ENCODE measurements at regions not wholly inside any gene's neighbourhood (a gene's known extent, or its start where the extent isn't known, plus 50 kb on each side); places are given as distances from the start of the nearest gene placed in this dataset.

DNA sequence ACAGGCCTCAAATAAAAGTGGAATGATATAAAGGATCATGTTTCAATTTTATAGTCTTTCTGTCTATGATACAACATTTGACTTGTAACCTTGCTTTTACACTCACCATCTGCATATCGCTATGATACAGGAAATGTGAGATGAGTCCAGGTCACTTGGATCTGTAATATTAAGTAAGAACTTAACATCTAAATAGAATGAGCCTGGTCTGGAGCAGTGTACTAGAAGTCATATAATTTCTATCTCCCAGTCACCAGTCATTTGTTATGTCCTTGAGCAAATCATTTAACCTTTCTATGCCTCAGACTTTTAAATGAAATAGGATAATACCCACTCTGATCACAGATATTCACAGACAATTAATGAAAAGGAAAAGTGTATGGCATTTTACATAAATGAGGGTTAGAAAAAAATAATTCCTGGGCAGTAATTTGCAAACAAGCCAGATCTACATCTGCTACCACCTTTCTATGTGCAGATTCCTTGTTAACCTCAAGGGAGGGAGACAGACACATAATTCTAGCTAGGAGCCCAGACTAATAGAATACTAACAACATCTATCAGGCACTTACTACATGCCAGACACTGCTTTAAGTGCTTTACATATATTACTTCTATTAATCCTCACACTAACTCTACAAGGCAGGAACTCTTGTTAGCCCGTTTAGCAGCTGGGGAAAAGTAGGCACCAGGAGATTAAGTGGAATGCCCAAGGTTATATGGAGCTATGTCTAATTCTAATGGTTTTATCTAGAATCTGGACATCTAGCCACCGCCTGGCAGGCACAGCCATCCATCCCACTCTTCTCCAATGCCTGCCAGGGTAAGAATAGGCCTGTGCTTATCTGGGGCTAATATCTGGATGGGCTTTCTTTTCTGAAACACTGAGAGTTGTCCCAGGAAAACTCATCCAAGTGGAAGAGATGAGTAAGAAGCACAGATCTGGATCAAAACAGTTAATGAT is 313.6 kb upstream of the CDH20 start:
- intact Hi-C loops (cut with micrococcal nuclease), result no loop called here
- Mint-ChIP-seq H3K27ac (no peak overlapping the region), H3K4me3 (no peak overlapping the region), H3K36me3 (peaks cover 14% of the 10 kb centered on the region), H3K9me3 (peaks cover 15 to 19% of the 10 kb centered on the region in 2 donors), H3K4me1 (no peaks in the 10 kb centered on the region), H3K27me3 (ENCODE audit: low read depth in 2 of 2) (no peaks in the 10 kb centered on the region)
- no peak for TF ChIP-seq CTCF (IDR thresholded peaks at IDR 0.05)
- Histone ChIP-seq H3K36me3 (ENCODE audit: control insufficient read depth, insufficient read depth, low read length) (no peaks in the 10 kb centered on the region), H3K27ac (ENCODE audit: low read length) (no peak overlapping the region), H3K4me1 (ENCODE audit: control insufficient read depth, insufficient read depth, low read length) (no peaks in the 10 kb centered on the region), H3K9me3 (ENCODE audit: control insufficient read depth, insufficient read depth, low read length) (peaks cover 3% of the 10 kb centered on the region), H3K27me3 (ENCODE audit: control insufficient read depth, insufficient read depth, low read length) (no peaks in the 10 kb centered on the region), H3K4me3 (ENCODE audit: low read length) (no peak overlapping the region)
- WGBS (ENCODE audit: insufficient coverage), result 100% methylated on average over 1 of the region's 3 CpGs
- no peak for ATAC-seq
- no peak for DNase-seq

GRCh38 chr18:61025596-61025995 is 307.6 kb upstream of the CDH20 start:
- Mint-ChIP-seq H3K4me3 (no peak overlapping the region), H3K27ac (no peak overlapping the region), H3K36me3 (peaks cover 3% of the 10 kb centered on the region), H3K9me3 (peaks cover 7 to 17% of the 10 kb centered on the region in 2 donors), H3K4me1 (no peaks in the 10 kb centered on the region), H3K27me3 (ENCODE audit: low read depth in 2 of 2) (no peaks in the 10 kb centered on the region)
- no peak for TF ChIP-seq CTCF (IDR thresholded peaks at IDR 0.05)
- Histone ChIP-seq H3K4me3 (ENCODE audit: low read length) (no peak overlapping the region), H3K27me3 (ENCODE audit: control insufficient read depth, insufficient read depth, low read length) (no peaks in the 10 kb centered on the region), H3K9me3 (ENCODE audit: control insufficient read depth, insufficient read depth, low read length) (no peaks in the 10 kb centered on the region), H3K36me3 (ENCODE audit: control insufficient read depth, insufficient read depth, low read length) (no peaks in the 10 kb centered on the region), H3K27ac (ENCODE audit: low read length) (no peak overlapping the region), H3K4me1 (ENCODE audit: control insufficient read depth, insufficient read depth, low read length) (no peaks in the 10 kb centered on the region)
- ATAC-seq, result no peak
- 100% methylated on average over 1 of the region's 1 CpG for WGBS (ENCODE audit: insufficient coverage)
- no peak for DNase-seq
- intact Hi-C loops (cut with micrococcal nuclease), result no loop called here

DNA sequence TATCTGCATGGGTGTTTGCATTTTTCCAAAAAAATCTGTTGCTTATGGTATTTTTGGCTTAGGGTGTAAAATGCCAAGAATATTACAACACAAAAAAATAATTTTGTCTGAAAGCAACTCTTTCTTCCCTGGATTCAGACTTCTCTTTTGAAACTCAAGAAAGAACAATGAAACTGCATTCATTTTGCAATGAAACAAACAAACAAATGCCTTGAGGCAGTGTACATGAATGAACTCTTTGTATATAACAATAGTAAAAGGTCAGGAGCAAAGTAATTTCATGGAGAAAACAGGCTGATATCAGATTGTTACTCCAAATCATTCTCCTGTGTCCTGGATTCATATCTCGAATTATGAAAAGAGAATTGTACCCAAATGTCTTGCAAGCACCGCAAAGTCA is 301.6 kb upstream of the CDH20 start:
- no peaks in the 10 kb centered on the region for H3K36me3 ChIP-seq (ENCODE audit: control insufficient read depth, insufficient read depth, low read length)
- no peaks in the 10 kb centered on the region for H3K4me1 ChIP-seq (ENCODE audit: control insufficient read depth, insufficient read depth, low read length)
- intact Hi-C loops (cut with micrococcal nuclease), result no loop called here
- H3K9me3 Mint-ChIP-seq, result peaks cover 12 to 13% of the 10 kb centered on the region in 2 donors
- H3K36me3 Mint-ChIP-seq, result no peaks in the 10 kb centered on the region
- WGBS (ENCODE audit: insufficient coverage), result no CpG with 5 or more reads among the region's 2 CpGs
- DNase-seq, result no peak
- ATAC-seq, result no peak
- no peaks in the 10 kb centered on the region for H3K9me3 ChIP-seq (ENCODE audit: control insufficient read depth, insufficient read depth, low read length)
- H3K27me3 ChIP-seq (ENCODE audit: control insufficient read depth, insufficient read depth, low read length), result no peaks in the 10 kb centered on the region
- no peak overlapping the region for H3K4me3 ChIP-seq (ENCODE audit: low read length)
- no peak overlapping the region for H3K27ac ChIP-seq (ENCODE audit: low read length)
- H3K4me3 Mint-ChIP-seq, result no peak overlapping the region
- no peaks in the 10 kb centered on the region for H3K27me3 Mint-ChIP-seq (ENCODE audit: low read depth in 2 of 2)
- no peak for TF ChIP-seq CTCF (IDR thresholded peaks at IDR 0.05)
- no peaks in the 10 kb centered on the region for H3K4me1 Mint-ChIP-seq
- no peak overlapping the region for H3K27ac Mint-ChIP-seq
